ENCODE measurements at regions not wholly inside any gene's neighbourhood (a gene's known extent, or its start where the extent isn't known, plus 50 kb on each side); places are given as distances from the start of the nearest gene placed in this dataset.
"Not testable (repeated sequence)": the region's sequence is repeated elsewhere in the genome, so short reads cannot be mapped to it uniquely, and the experiment has no call there.

- not testable (repeated sequence) for H3K9me3 Mint-ChIP-seq; DNase-seq (ENCODE audit: low spot score); H3K27ac Mint-ChIP-seq; H3K27me3 Mint-ChIP-seq; H3K4me3 Mint-ChIP-seq; H3K4me1 Mint-ChIP-seq (ENCODE audit: low read depth in 2 of 2); H3K36me3 Mint-ChIP-seq; ATAC-seq
These were observed 82.5 kb downstream of the POTEH start for GRCh38 chr22:15772337-15772736.

- not testable (repeated sequence) for H3K4me3 Mint-ChIP-seq; H3K27me3 Mint-ChIP-seq; H3K9me3 Mint-ChIP-seq; DNase-seq (ENCODE audit: low spot score); H3K27ac Mint-ChIP-seq; H3K4me1 Mint-ChIP-seq (ENCODE audit: low read depth in 2 of 2); H3K36me3 Mint-ChIP-seq; ATAC-seq
These were observed 85.3 kb downstream of the POTEH start for GRCh38 chr22:15775118-15775517.

GRCh38 chr22:15775670-15776669 is 86.1 kb downstream of the POTEH start:
- not testable (repeated sequence) for DNase-seq (ENCODE audit: low spot score); H3K27me3 Mint-ChIP-seq; H3K27ac Mint-ChIP-seq; H3K36me3 Mint-ChIP-seq; H3K4me1 Mint-ChIP-seq (ENCODE audit: low read depth in 2 of 2); H3K9me3 Mint-ChIP-seq; H3K4me3 Mint-ChIP-seq
- peak in 1 of 2 donors; percentile 44 for ATAC-seq

DNA sequence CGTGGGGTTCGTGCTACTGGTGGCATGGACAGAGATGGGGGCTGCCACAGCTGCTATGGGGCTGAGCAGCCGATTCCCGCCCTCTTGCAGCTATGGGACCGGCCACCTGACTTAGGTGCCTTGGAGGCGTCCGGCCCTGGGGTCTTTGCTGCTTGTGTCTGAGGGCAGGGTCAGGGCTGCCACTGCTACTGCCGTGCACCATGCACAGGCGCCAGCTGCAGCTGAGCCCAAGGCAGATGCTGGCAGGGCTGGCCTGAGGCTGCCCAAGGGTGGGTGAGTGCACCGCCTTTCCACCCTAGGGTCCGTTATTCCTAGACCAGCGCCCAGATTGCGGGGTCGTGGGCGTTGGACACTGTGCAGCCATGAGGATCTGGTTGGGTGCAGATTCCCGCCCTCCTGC is 86.9 kb downstream of the POTEH start:
- H3K36me3 Mint-ChIP-seq; H3K27ac Mint-ChIP-seq; DNase-seq (ENCODE audit: low spot score); H3K27me3 Mint-ChIP-seq; H3K4me3 Mint-ChIP-seq; H3K9me3 Mint-ChIP-seq; H3K4me1 Mint-ChIP-seq (ENCODE audit: low read depth in 2 of 2); ATAC-seq: not testable (repeated sequence)

DNA sequence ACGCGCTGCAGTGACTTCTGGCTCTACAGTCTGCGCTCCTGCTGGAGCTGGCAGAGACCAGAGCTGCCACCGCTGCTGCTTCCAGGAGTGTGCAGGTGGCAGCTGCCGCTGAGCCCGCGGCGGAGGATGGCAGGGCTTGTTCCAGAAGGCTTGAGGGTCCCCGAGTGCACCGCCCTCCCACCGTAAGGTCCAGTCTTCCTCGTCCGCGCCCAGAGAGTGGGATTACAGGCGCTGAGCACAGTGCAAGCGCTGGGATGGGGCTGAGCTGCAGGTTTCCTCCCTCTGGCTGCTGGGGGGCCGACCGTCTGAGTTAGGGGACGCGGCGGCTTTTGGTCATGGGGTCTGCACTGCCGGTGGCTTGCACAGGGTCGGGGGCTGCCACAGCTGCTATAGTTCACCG is 87.3 kb downstream of the POTEH start:
- H3K4me1 Mint-ChIP-seq (ENCODE audit: low read depth in 2 of 2); H3K27me3 Mint-ChIP-seq; H3K27ac Mint-ChIP-seq; DNase-seq (ENCODE audit: low spot score); H3K36me3 Mint-ChIP-seq; H3K4me3 Mint-ChIP-seq; H3K9me3 Mint-ChIP-seq: not testable (repeated sequence)
- peak in 1 of 2 donors; percentile 24 for ATAC-seq

GRCh38 chr22:15777557-15777956 is 87.7 kb downstream of the POTEH start:
- H3K4me1 Mint-ChIP-seq (ENCODE audit: low read depth in 2 of 2); ATAC-seq; H3K27me3 Mint-ChIP-seq; H3K9me3 Mint-ChIP-seq; H3K27ac Mint-ChIP-seq; DNase-seq (ENCODE audit: low spot score); H3K4me3 Mint-ChIP-seq; H3K36me3 Mint-ChIP-seq: not testable (repeated sequence)

GRCh38 chr22:15778366-15778765 is 88.5 kb downstream of the POTEH start:
- H3K9me3 Mint-ChIP-seq; ATAC-seq; H3K36me3 Mint-ChIP-seq; H3K27ac Mint-ChIP-seq; H3K4me3 Mint-ChIP-seq; H3K27me3 Mint-ChIP-seq; H3K4me1 Mint-ChIP-seq (ENCODE audit: low read depth in 2 of 2); DNase-seq (ENCODE audit: low spot score): not testable (repeated sequence)

- not testable (repeated sequence) for H3K36me3 Mint-ChIP-seq; H3K9me3 Mint-ChIP-seq; H3K4me3 Mint-ChIP-seq; ATAC-seq; H3K4me1 Mint-ChIP-seq (ENCODE audit: low read depth in 2 of 2); H3K27me3 Mint-ChIP-seq; H3K27ac Mint-ChIP-seq; DNase-seq (ENCODE audit: low spot score)
These were observed 91.8 kb downstream of the POTEH start for GRCh38 chr22:15781652-15782051.

DNA sequence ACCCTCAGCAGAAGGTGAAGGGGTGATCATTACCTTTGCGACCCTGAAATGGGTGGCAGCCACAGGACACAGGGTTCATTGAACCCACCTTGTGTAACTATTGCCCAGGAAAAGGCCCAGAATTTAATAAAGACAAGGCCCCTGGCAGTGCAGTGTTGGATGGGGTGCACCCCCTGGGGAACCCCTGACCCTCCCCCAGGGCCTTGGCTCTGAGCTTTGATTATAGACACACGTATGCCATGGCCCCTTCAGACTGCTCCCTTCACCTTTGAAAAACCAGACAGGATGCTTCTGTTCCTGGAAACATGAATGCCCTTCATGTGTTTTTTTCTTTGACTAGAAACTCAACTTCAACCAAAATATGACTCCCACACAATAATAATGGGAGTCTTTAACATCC is 93.1 kb downstream of the POTEH start:
- not testable (repeated sequence) for ATAC-seq; H3K4me3 Mint-ChIP-seq; H3K9me3 Mint-ChIP-seq; H3K27ac Mint-ChIP-seq; DNase-seq (ENCODE audit: low spot score); H3K4me1 Mint-ChIP-seq (ENCODE audit: low read depth in 2 of 2); H3K36me3 Mint-ChIP-seq; H3K27me3 Mint-ChIP-seq

DNA sequence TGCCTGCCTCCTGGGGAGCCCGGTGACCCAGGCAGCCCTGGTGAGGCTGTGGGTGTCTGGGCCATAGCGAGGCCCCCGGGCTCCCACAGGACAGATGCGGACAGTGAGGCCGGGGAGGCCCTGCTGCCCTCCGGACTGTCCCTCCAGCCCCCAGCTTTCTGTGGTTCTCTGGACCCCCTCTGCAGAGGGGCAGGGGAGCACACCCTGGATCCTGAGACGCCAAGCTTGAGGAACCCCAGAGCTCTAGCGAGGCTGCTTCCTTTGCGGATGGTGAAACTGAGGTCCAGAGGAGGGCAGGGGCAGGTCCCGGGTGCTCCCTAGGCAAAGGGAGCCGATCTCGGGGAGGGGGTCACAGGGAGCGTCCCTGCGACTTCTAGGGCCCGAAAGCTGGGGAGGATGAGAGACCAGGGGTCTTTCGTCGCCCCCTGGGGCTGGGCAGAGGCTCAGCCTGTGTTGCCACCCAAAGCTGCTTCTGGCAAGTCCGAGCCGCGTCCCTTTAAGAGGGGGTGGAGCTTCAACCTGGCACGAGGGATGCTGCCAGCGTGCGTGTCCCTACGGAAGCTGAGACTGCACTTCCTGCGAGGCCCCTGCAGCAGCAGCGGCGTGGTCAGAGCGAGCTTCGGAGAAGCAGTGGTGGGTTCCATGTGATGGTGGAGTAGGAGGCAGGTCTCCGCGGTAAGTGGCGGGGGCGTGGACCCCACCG is 94.7 kb downstream of the POTEH start:
- H3K27me3 Mint-ChIP-seq; H3K4me3 Mint-ChIP-seq; DNase-seq (ENCODE audit: low spot score); H3K9me3 Mint-ChIP-seq; H3K27ac Mint-ChIP-seq; H3K36me3 Mint-ChIP-seq; H3K4me1 Mint-ChIP-seq (ENCODE audit: low read depth in 2 of 2): not testable (repeated sequence)
- ATAC-seq = peak; percentile 44 to 57

- not testable (repeated sequence) for H3K27ac Mint-ChIP-seq; H3K9me3 Mint-ChIP-seq; H3K4me3 Mint-ChIP-seq; DNase-seq (ENCODE audit: low spot score); H3K36me3 Mint-ChIP-seq; H3K27me3 Mint-ChIP-seq; H3K4me1 Mint-ChIP-seq (ENCODE audit: low read depth in 2 of 2); ATAC-seq
These were observed 97.3 kb downstream of the POTEH start for GRCh38 chr22:15786942-15787733.

- not testable (repeated sequence) for ATAC-seq; H3K27ac Mint-ChIP-seq; H3K27me3 Mint-ChIP-seq; H3K36me3 Mint-ChIP-seq; DNase-seq (ENCODE audit: low spot score); H3K4me1 Mint-ChIP-seq (ENCODE audit: low read depth in 2 of 2); H3K9me3 Mint-ChIP-seq; H3K4me3 Mint-ChIP-seq
These were observed 101.7 kb downstream of the POTEH start for GRCh38 chr22:15791557-15791956.

DNA sequence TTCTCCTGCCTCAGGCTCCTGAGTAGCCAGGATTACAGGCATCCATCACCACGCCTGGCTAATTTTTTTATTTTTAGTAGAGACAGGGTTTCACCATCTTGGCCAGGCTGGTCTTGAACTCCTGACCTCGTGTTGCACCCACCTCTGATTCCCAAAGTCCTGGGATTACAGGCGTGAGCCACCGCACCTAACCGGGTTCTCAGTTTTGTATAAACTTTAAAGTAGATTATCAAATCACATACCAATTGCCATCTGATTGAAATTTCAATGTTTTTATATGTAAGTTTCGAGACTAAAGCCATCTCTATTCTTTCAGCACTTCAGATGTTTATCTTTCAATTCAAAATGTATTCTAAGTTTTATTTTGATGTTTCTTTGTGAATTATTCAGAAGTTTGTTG is 110.1 kb downstream of the POTEH start:
- not testable (repeated sequence) for H3K9me3 Mint-ChIP-seq; H3K27ac Mint-ChIP-seq; DNase-seq (ENCODE audit: low spot score); H3K27me3 Mint-ChIP-seq; H3K36me3 Mint-ChIP-seq; H3K4me1 Mint-ChIP-seq (ENCODE audit: low read depth in 2 of 2); ATAC-seq; H3K4me3 Mint-ChIP-seq

- not testable (repeated sequence) for H3K4me3 Mint-ChIP-seq; H3K27ac Mint-ChIP-seq; H3K4me1 Mint-ChIP-seq (ENCODE audit: low read depth in 2 of 2); H3K27me3 Mint-ChIP-seq; H3K36me3 Mint-ChIP-seq; H3K9me3 Mint-ChIP-seq; ATAC-seq; DNase-seq (ENCODE audit: low spot score)
These were observed 121.3 kb downstream of the POTEH start for GRCh38 chr22:15811141-15811540.
